Spleen (tissue), 11 donors: ENCODE measurements at regions not wholly inside any gene's neighbourhood (a gene's known extent, or its start where the extent isn't known, plus 50 kb on each side); places are given as distances from the start of the nearest gene placed in this dataset.

ENCODE experiments used
- DNase-seq: peaks from one replicate; pipeline ENCODE4 v3.0.0-alpha.2; 2020
- H3K27ac ChIP-seq, 8 donors: fragments of 200-600 bp; sonication (generic) in 7 of 8; 1 replicate in 4 of 8; 2 replicates in 4 of 8; pipeline versions ENCODE4 v1.5.0 to v1.8.0; 2016 to 2021; ENCODE audit warnings: inconsistent platforms in 4 of 8, mild to moderate bottlenecking in 4 of 8, moderate library complexity in 1 of 8
- H3K27me3 ChIP-seq, 7 donors: fragments of 200-600 bp; sonication (generic) in 6 of 7; replicated peaks in 1 of 7; 1 replicate in 4 of 7; 2 replicates in 3 of 7; pipeline versions ENCODE4 v1.5.0 to v1.8.0; 2016 to 2021; ENCODE audit warnings: inconsistent platforms in 3 of 7, mild to moderate bottlenecking in 1 of 7
- H3K36me3 ChIP-seq, 6 donors: fragments of 200-600 bp; sonication (generic) in 5 of 6; 1 replicate in 4 of 6; 2 replicates in 2 of 6; pipeline versions ENCODE4 v1.5.0 to v1.8.0; 2016 to 2021; ENCODE audit warnings: inconsistent platforms in 2 of 6
- H3K4me1 ChIP-seq, 6 donors: fragments of 200-600 bp; sonication (generic) in 5 of 6; 1 replicate in 3 of 6; 2 replicates in 3 of 6; pipeline versions ENCODE4 v1.5.0 to v1.8.0; 2016 to 2021; ENCODE audit warnings: inconsistent platforms in 3 of 6
- H3K4me3 ChIP-seq, 8 donors: fragments of 200-600 bp; sonication (generic) in 7 of 8; 1 replicate in 4 of 8; 2 replicates in 4 of 8; pipeline versions ENCODE4 v1.5.0 to v1.8.0; 2016 to 2021; ENCODE audit warnings: inconsistent platforms in 4 of 8, mild to moderate bottlenecking in 4 of 8, moderate library complexity in 2 of 8
- H3K9me3 ChIP-seq, 8 donors: fragments of 200-600 bp; sonication (generic) in 7 of 8; 1 replicate in 4 of 8; 2 replicates in 4 of 8; pipeline versions ENCODE4 v1.5.0 to v1.8.0; 2016 to 2021; ENCODE audit warnings: inconsistent platforms in 4 of 8
- CTCF ChIP-seq, 11 experiments: fragments of 200-600 bp in 7 of 11; fragments of 450-650 bp in 4 of 11; sonication (generic) in 4 of 11; IDR thresholded peaks in 8 of 11; conservative IDR thresholded peaks in 3 of 11; 1 replicate in 7 of 11; 2 replicates in 4 of 11; pipeline versions ENCODE4 v1.4.0 to v1.8.0; 2016 to 2021; ENCODE audit warnings: antibody characterized with exemption in 11 of 11, inconsistent platforms in 4 of 11, mild to moderate bottlenecking in 1 of 11
- POLR2A ChIP-seq, 3 donors: fragments of 450-650 bp; IDR thresholded peaks; one replicate each; pipeline ENCODE4 v1.5.1; 2017; ENCODE audit warnings: antibody characterized with exemption in 3 of 3, mild to moderate bottlenecking in 1 of 3
- POLR2AphosphoS5 ChIP-seq, 3 donors: sonication (generic); formaldehyde crosslinking; IDR thresholded peaks; one replicate each; pipeline ENCODE4 v1.5.1; 2017; ENCODE audit warnings: antibody characterized with exemption in 3 of 3
- WGBS, 5 donors: extraction: QIAGEN DNeasy Blood & Tissue Kit in 3 of 5; methylation state at CpG; one replicate each; pipeline versions ENCODE4 v1.1.5 to v1.1.7; 2013 to 2018; 5-methylcytosine and 5-hydroxymethylcytosine counted together
- intact Hi-C: fragments of 100-400 bp; cut with DNase I; formaldehyde crosslinking; loops from one replicate; pipeline ENCODE4 v1.15.0; 2023; ENCODE audit warnings: low total_unique reads
- donor health status: healthy with polysubstance abuse.
- donor health status: DM: no; HTN: no; CAD: no; lungs with moderate emphysema.
- donor health status: DM: no; HTN: no; CAD: no.
- donor health status: Bipolar disorder and iron deficiency.
- donor health status: healthy.
- donor health status: DM: no; HTN: no; CAD: no.
- donor health status: DM: yes; HTN: yes; CAD: no.

GRCh38 chr4:159770401-159770800, 667.5 kb downstream of the RAPGEF2 start:
- H3K36me3 ChIP-seq: no peaks in the 10 kb centered on the region
- intact Hi-C loops: no loop called here
- WGBS, 5 donors: 45 to 81% (median 63%) methylated on average over 1 of the region's 1 CpG
- no peaks in the 10 kb centered on the region for H3K4me1 ChIP-seq
- H3K27ac ChIP-seq: no peak overlapping the region
- H3K9me3 ChIP-seq: peaks cover 0 to 8% (median 0%) of the 10 kb centered on the region in 8 donors
- no peaks in the 10 kb centered on the region for H3K27me3 ChIP-seq
- DNase-seq: no peak
- TF ChIP-seq POLR2A (IDR thresholded peaks at IDR 0.05) (no peak), POLR2AphosphoS5 (IDR thresholded peaks at IDR 0.05) (no peak), CTCF (IDR thresholded peaks at IDR 0.05 in 8 of 11, conservative IDR thresholded peaks at IDR 0.05 in 3 of 11) (no peak)
- H3K4me3 ChIP-seq: no peak overlapping the region

- H3K4me3 ChIP-seq: no peak overlapping the region
- no peak for TF ChIP-seq POLR2A (IDR thresholded peaks at IDR 0.05)
- no peak for TF ChIP-seq POLR2AphosphoS5 (IDR thresholded peaks at IDR 0.05)
- no peak for TF ChIP-seq CTCF (IDR thresholded peaks at IDR 0.05 in 8 of 11, conservative IDR thresholded peaks at IDR 0.05 in 3 of 11)
- 56 to 61% (median 59%) methylated on average over 3 of the region's 3 CpGs for WGBS, 5 donors
- H3K4me1 ChIP-seq: no peaks in the 10 kb centered on the region
- intact Hi-C loops: no loop called here
- no peak for DNase-seq
- peaks cover 0 to 8% (median 0%) of the 10 kb centered on the region in 8 donors for H3K9me3 ChIP-seq
- no peak overlapping the region for H3K27ac ChIP-seq
- no peaks in the 10 kb centered on the region for H3K36me3 ChIP-seq
- no peaks in the 10 kb centered on the region for H3K27me3 ChIP-seq
Observed at GRCh38 chr4:159770969-159771368, 668.1 kb downstream of the RAPGEF2 start.

GRCh38 chr4:159776961-159777360, 674.1 kb downstream of the RAPGEF2 start:
- intact Hi-C loops: no loop called here
- Histone ChIP-seq H3K36me3 (no peaks in the 10 kb centered on the region), H3K4me1 (no peaks in the 10 kb centered on the region), H3K4me3 (no peak overlapping the region), H3K9me3 (peaks cover 0 to 8% (median 0%) of the 10 kb centered on the region in 8 donors), H3K27ac (no peak overlapping the region), H3K27me3 (no peaks in the 10 kb centered on the region)
- TF ChIP-seq POLR2AphosphoS5 (IDR thresholded peaks at IDR 0.05): no peak
- no peak for TF ChIP-seq POLR2A (IDR thresholded peaks at IDR 0.05)
- TF ChIP-seq CTCF (IDR thresholded peaks at IDR 0.05 in 8 of 11, conservative IDR thresholded peaks at IDR 0.05 in 3 of 11): no peak
- no peak for DNase-seq
- 79 to 90% (median 84%) methylated on average over 2 of the region's 2 CpGs for WGBS, 5 donors

- TF ChIP-seq POLR2A (IDR thresholded peaks at IDR 0.05) (no peak), CTCF (IDR thresholded peaks at IDR 0.05 in 8 of 11, conservative IDR thresholded peaks at IDR 0.05 in 3 of 11) (no peak)
- intact Hi-C loops: no loop called here
- Histone ChIP-seq H3K36me3 (no peaks in the 10 kb centered on the region), H3K9me3 (peaks cover 0 to 5% (median 0%) of the 10 kb centered on the region in 8 donors), H3K27ac (no peak overlapping the region), H3K4me1 (no peaks in the 10 kb centered on the region), H3K4me3 (no peak overlapping the region), H3K27me3 (no peaks in the 10 kb centered on the region)
- WGBS, 5 donors: 77 to 89% (median 88%) methylated on average over 4 of the region's 4 CpGs
- DNase-seq: no peak
Observed at GRCh38 chr4:159777689-159778088, 674.8 kb downstream of the RAPGEF2 start.
